HFFc6 (cell line): ENCODE measurements at regions not wholly inside any gene's neighbourhood (a gene's known extent, or its start where the extent isn't known, plus 50 kb on each side); places are given as distances from the start of the nearest gene placed in this dataset.

Experiments
- DNase-seq: peaks from one replicate; pipeline ENCODE4 v3.0.0-alpha.2; 2018
- H3K27ac Mint-ChIP-seq: 2 replicates; pipeline ENCODE4 v1.8.0; 2020; ENCODE audit warnings: mild to moderate bottlenecking, mixed read lengths
- H3K27me3 Mint-ChIP-seq: 2 replicates; pipeline ENCODE4 v1.8.0; 2021; ENCODE audit warnings: mild to moderate bottlenecking, moderate library complexity, mixed read lengths; ENCODE audit not compliant: insufficient read depth
- H3K36me3 Mint-ChIP-seq: 2 replicates; pipeline ENCODE4 v1.8.0; 2021; ENCODE audit warnings: low read depth, mixed read lengths
- H3K4me1 Mint-ChIP-seq: 2 replicates; pipeline ENCODE4 v1.8.0; 2020; ENCODE audit warnings: low read depth, mixed read lengths
- H3K4me3 Mint-ChIP-seq: 2 replicates; pipeline ENCODE4 v1.8.0; 2020; ENCODE audit warnings: mild to moderate bottlenecking, moderate library complexity, mixed read lengths
- H3K9me3 Mint-ChIP-seq: 2 replicates; pipeline ENCODE4 v1.8.0; 2020; ENCODE audit warnings: mild to moderate bottlenecking, mixed read lengths
- TF ChIP-seq, protein P1 (sequence below): fragments of 200-600 bp; sonication (generic); IDR thresholded peaks from 2 replicates; pipeline ENCODE4 v1.5.0; 2021; ENCODE audit warnings: antibody characterized with exemption, mild to moderate bottlenecking

DNA sequence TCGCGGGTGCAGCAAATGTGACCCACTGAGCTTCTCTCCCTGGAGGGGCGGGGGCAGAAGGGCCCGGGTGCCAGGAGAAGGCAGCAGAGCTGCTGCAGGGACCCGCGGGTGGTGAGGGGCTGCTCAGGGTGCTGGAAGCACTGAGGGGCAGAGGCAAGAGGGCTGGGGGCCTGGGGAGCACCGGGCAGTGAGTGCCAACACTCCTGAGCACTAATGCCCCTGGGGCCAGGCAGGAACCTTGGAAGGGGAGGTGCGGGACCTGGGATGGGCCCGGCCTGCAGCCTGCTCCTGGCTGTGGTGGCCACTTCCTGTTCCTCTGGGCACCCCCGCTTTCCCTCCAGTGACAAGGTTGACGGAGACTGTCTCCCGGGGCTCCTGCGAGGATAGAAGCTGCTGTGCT, 66.5 kb upstream of the ADRA2C start:
- Mint-ChIP-seq H3K27me3 (peaks cover 22% of the 10 kb centered on the region), H3K36me3 (no peaks in the 10 kb centered on the region), H3K9me3 (peaks cover 17% of the 10 kb centered on the region), H3K27ac (no peak overlapping the region), H3K4me3 (no peak overlapping the region), H3K4me1 (no peaks in the 10 kb centered on the region)
- DNase-seq: no peak
- TF ChIP-seq, protein P1, sequence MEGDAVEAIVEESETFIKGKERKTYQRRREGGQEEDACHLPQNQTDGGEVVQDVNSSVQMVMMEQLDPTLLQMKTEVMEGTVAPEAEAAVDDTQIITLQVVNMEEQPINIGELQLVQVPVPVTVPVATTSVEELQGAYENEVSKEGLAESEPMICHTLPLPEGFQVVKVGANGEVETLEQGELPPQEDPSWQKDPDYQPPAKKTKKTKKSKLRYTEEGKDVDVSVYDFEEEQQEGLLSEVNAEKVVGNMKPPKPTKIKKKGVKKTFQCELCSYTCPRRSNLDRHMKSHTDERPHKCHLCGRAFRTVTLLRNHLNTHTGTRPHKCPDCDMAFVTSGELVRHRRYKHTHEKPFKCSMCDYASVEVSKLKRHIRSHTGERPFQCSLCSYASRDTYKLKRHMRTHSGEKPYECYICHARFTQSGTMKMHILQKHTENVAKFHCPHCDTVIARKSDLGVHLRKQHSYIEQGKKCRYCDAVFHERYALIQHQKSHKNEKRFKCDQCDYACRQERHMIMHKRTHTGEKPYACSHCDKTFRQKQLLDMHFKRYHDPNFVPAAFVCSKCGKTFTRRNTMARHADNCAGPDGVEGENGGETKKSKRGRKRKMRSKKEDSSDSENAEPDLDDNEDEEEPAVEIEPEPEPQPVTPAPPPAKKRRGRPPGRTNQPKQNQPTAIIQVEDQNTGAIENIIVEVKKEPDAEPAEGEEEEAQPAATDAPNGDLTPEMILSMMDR: no peak

DNA sequence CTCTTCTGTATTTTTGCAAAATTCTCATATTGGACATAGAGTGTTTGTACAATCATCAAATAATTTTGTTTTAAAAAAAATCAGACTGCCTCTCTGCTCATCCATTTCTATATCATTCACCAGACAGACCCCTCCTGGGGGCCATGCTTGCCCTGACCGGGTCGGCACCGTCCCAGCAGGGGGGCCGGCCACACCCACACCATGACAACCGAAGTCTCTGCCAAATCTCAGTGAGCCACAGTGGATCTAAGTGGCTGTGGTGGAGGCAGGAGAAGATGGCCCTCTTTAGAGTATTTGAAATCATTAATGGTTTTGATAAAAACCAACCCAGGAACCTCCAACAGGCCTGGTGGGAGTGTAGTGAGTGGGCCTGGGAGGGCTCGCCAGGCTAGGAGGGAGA, 66.9 kb upstream of the ADRA2C start:
- Mint-ChIP-seq H3K27ac (no peak overlapping the region), H3K36me3 (no peaks in the 10 kb centered on the region), H3K4me3 (no peak overlapping the region), H3K27me3 (peaks cover 18% of the 10 kb centered on the region), H3K4me1 (no peaks in the 10 kb centered on the region), H3K9me3 (peaks cover 17% of the 10 kb centered on the region)
- no peak for DNase-seq
- TF ChIP-seq, protein P1: no peak

- DNase-seq: no peak
- peaks cover 14% of the 10 kb centered on the region for H3K27me3 Mint-ChIP-seq
- no peak overlapping the region for H3K27ac Mint-ChIP-seq
- TF ChIP-seq, protein P1: no peak
- H3K4me1 Mint-ChIP-seq: no peaks in the 10 kb centered on the region
- H3K9me3 Mint-ChIP-seq: peaks cover 17% of the 10 kb centered on the region
- no peak overlapping the region for H3K4me3 Mint-ChIP-seq
- no peaks in the 10 kb centered on the region for H3K36me3 Mint-ChIP-seq
Measured at GRCh38 chr4:3697033-3697432, 69.2 kb upstream of the ADRA2C start.

GRCh38 chr4:3690551-3691152, 75.5 kb upstream of the ADRA2C start:
- Mint-ChIP-seq H3K36me3 (no peaks in the 10 kb centered on the region), H3K27me3 (peaks cover 17% of the 10 kb centered on the region), H3K4me1 (no peaks in the 10 kb centered on the region), H3K4me3 (no peak overlapping the region), H3K27ac (no peak overlapping the region), H3K9me3 (peaks cover 4% of the 10 kb centered on the region; the same call in 1 of the 2 replicates)
- no peak for DNase-seq
- TF ChIP-seq, protein P1: no peak

DNA sequence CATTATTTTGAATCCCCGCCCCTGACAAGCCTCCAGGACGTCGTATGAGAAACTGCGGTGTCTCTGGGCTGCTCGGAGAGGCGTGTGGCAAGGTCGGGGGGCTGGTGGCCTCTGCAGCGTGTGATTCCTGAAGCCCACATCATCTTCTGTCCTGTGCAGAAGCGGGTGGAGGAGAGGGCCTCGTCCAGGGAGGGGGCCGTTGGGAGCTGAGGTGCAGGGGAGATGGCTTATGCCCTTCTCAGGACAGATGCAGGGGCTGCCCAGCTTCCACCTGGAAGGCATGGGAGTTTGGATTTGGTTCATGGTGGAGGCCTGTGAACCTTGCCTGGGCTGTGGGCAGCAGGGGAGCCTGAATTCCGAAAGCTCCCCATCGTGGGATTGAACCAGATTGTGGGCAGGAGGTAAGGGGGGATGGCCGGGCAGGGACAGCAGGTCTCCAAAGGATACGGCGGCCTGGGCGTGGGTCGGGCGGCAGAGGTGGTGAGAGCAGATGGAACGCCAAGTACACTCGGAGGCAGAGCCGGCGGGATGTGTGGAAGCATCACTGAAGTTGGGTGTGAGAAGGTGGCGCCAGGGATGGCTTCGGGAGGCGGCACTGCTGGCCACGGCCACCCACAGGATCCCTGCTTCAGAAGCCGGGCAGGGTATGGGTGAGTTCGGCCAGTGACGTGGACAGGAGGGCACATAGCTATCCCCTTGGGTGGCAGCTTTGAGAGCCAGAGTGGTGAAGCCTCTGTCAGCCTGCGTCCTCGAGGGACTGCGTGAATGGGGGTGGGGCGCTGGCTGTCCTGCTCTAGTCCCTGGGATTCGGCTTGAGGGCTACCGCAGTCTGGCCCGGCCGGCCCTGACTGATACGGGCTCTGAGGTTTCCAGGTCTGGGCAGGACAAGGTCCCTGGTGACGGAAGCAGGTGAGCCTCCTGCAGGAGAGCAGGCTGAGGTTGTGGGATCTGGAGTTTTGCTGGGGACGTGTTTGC, 76.3 kb upstream of the ADRA2C start:
- Mint-ChIP-seq H3K4me3 (no peak overlapping the region), H3K27me3 (peaks cover 22% of the 10 kb centered on the region), H3K36me3 (no peaks in the 10 kb centered on the region), H3K4me1 (no peaks in the 10 kb centered on the region), H3K27ac (no peak overlapping the region), H3K9me3 (no peaks in the 10 kb centered on the region; the same call in 1 of the 2 replicates)
- DNase-seq: no peak
- TF ChIP-seq, protein P1: no peak
